CD4-positive, alpha-beta T cell treated with Interleukin-2 at 100 ng/mL for 4 hours (primary cell): ENCODE measurements at regions not wholly inside any gene's neighbourhood (a gene's known extent, or its start where the extent isn't known, plus 50 kb on each side); places are given as distances from the start of the nearest gene placed in this dataset.
"Not testable (repeated sequence)": the region's sequence is repeated elsewhere in the genome, so short reads cannot be mapped to it uniquely, and the experiment has no call there.

Experiments used
- DNase-seq: peaks from one replicate; pipeline ENCODE4 v3.0.0-alpha.2; 2020; ENCODE audit warnings: low spot score

DNA sequence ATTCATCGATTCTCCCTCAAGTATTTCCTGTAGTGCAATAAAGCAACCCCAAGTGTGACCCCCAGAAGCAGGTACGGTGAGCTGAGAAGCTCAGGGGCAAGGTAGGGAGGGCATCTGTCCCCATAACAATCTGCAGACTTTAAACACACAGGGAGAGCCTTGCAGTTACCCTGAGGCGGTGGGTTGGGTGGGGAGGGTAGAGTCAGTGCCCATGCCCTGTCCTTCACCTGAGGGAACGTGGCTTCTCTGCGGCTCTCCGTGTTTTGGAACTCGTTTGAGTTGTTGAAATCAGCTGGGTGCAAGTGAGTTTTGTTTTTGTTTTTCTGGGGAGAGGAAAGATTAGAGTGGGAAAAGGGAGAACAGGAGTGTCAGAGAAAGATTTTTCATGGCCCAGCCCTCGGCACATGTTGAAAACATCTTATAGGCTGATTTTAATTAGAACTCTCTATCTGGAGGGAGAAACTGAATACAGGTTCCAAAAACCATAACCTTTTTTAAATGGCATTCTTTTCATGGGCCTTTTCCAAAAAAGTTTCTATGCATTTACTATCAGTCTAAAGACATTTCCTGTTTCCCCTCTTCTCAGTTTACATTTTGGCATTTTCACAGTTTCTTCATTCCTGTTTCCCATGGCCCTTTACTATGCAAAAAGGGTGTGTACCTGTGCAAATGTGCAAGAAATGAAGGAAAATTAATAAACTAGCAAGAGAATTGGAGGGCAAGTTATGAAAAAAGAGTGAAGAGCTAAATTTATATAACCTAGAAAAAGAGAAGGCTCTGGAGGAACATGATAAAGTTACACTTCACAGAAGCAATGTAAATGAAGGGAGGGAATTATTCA lies 266.5 kb upstream of the VLDLR start:
- no peak for DNase-seq

GRCh38 chr9:2355697-2355983 lies 265.9 kb upstream of the VLDLR start:
- DNase-seq, result no peak

GRCh38 chr9:2356041-2356790 lies 265.4 kb upstream of the VLDLR start:
- DNase-seq, result no peak

GRCh38 chr9:2359891-2360471 lies 261.6 kb upstream of the VLDLR start:
- no peak for DNase-seq

DNA sequence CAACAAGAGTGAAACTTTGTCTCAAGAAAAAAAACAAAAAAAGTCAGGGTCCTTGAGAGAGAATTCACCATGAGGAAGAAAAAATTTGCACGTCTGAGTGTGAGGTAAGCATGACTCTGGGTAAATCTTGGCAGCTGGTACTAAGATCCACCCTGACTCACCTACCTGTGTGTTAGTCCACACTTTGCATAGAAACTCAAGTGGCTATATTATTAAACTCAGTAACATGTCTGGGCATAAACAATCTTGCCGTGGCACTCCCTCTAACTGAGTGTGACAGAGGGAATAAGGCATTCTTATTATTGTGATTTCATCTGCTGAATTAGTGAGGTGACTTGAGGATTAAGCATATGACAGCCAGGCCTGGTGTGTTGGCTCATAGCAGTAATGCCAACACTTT lies 259.4 kb upstream of the VLDLR start:
- no peak for DNase-seq

- DNase-seq, result no peak
Measured at GRCh38 chr9:2363138-2363745, 258.3 kb upstream of the VLDLR start.

DNA sequence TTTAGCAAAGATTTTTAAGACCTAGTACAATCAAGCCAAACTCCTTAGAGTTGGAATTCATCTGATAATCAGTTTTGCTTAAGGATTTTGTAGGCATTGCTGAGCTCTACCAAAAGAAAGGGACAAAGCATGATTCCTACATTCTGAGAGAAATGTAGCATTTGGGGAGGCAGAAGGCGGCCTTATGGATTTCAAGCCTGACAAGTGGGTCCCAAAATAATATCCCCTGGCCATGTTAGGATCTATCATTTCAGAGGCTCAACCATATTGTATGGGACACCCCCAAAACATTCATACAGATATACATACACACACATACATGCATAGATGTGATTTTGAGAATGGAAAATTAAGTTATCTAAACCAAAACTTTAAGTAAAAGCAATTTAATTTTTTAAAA lies 257.8 kb upstream of the VLDLR start:
- no peak for DNase-seq

GRCh38 chr9:2367970-2368369 lies 253.6 kb upstream of the VLDLR start:
- no peak for DNase-seq

- no peak for DNase-seq
Measured at GRCh38 chr9:2373648-2374047, 247.9 kb upstream of the VLDLR start.

GRCh38 chr9:2375114-2375513 lies 246.5 kb upstream of the VLDLR start:
- DNase-seq, result no peak

DNA sequence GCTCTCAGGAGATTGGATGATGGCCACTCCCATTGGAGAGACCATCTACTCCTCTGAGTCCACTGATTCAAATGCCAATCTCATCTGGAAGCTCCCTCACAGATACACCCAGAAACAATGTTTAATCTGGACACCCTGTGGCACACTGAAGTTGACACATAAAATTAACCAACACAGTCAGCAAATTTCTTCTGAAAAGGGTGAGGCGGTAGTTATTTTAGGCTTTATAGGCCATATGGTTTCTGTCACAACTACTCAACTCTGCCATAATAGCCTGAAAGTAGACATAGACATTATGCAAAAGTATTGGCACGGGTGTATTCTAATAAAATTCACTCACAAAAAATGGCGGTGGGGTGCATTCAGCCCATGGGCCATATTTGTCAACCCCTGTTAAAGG lies 244.5 kb upstream of the VLDLR start:
- no peak for DNase-seq

DNA sequence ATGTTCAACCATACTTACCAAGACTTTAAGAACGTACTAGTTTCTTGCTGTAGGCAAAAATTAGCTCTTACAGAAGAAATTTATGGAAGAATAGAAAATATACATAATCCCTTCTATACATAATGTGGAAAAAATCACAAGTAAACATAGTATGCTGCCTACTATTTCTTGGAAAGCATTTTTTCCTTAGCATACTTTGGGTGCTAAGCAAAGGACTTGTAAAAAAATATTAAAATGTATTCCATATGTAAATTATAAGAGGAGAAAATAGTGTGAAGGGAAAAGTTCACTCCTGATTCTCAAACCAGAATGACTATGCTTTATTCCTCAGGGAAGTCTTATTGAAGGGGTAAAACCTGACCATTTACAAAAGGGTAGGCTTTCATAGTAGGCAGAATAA lies 243.8 kb upstream of the VLDLR start:
- DNase-seq, result no peak

DNA sequence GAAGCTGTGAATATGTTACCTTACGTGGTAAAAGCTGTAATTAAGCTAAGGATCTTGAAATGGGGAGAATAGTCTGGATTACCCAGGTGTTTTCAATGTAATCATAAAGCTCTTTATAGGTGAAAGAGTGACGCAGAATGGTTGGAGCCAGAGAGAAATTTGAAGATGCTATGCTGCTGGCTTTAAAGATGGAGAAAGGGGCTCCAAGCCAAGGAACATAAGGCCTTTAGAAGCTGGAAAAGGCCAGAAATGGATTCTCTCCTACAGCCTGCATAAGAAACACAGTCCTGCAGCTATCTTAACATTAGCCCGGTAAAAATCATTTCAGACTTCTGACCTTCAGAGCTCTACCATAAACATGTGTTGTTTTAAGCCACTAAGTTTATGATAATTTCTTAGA lies 243.3 kb upstream of the VLDLR start:
- no peak for DNase-seq

DNA sequence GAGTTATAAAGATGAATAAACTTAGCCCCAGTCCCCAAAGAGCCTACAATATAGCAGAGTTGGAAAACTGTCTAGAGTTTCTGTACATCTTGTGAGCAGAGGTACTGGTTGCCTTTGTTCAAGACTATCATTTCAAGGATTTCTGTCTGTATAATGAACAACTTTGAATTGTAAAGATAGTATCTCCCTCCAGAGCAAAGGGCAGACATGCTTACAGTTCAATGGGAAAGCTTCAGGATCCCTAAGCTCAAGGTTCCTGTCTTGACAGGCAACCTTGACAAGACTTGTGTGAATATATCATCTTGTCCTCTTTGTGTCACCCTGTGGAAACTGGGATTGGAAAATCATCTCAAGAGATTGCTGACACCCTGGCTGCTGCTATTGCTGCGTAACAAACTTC lies 242.8 kb upstream of the VLDLR start:
- no peak for DNase-seq

DNA sequence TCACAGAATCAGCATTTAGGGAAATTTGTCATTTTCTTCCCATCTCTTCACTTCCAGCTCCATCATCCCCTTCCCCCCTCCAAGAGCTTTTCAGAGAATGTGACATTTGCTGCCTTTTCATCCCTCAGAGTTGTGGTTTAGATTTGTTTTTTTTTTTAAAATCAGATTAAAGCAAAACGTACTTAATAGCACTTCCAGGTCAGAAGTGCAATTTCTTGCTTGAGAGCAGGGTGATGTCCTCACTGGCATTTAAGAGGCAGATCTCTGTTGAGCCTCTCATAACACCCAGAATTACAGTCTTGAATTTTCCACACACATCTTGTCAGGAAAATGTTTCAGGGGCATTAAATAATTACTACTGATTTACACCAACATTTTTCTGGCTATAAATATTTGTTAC lies 236.8 kb upstream of the VLDLR start:
- no peak for DNase-seq

GRCh38 chr9:2385746-2386145 lies 235.8 kb upstream of the VLDLR start:
- DNase-seq, result no peak

DNA sequence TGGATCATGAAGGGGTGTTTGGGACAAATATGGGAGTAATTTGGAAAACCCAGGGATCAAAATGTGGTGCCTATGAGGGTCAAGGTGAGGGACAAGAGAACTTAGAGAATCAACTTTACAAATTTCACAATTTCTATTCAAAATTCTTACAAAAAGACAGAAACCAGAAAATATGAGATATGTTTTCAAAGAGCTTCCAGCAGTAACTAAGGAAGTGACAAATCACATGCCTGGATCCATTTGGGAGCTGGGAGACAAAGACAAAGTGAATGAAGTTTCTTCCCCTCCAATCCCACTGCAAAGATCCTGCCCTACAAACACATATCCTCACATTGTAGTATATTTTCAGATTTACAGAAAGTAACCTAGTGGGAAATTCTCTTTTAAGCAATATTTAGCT lies 235.0 kb upstream of the VLDLR start:
- DNase-seq, result no peak

- DNase-seq, result no peak
Measured at GRCh38 chr9:2387166-2387565, 234.4 kb upstream of the VLDLR start.

- DNase-seq, result no peak
Measured at GRCh38 chr9:2389404-2389803, 232.2 kb upstream of the VLDLR start.

GRCh38 chr9:2390028-2390427 lies 231.6 kb upstream of the VLDLR start:
- DNase-seq, result no peak

GRCh38 chr9:2391509-2392132 lies 230.0 kb upstream of the VLDLR start:
- not testable (repeated sequence) for DNase-seq

DNA sequence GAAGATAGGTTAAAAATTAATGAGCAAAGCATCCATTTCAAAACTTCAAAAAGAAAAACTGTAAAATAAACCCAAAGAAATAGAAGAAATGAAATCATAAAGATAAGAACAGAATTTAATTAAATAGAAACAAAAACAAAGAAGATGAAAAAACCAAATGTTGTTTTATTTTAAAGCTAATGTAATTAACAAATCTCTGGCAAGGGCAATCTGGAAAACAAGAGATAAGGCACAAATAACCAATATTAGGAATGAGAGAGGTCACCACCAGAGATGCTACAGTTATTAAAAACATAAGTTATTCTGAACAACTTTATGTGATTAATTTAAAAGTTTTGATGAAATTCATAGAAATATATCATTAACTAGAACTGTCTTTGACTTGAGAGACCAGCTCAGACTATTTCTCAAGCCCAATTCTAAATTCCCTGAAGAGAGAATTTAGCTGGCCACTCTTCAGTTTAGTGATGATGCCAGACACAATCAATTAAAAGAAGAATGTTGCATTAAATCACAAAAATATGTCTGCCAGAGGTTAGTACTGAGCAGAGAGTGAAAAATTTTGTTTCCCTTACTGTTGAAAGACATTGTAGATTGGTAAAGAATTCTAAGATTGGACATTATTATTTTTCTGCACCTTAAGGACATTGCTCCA lies 227.4 kb upstream of the VLDLR start:
- not testable (repeated sequence) for DNase-seq
